ENCODE measurements at regions not wholly inside any gene's neighbourhood (a gene's known extent, or its start where the extent isn't known, plus 50 kb on each side); places are given as distances from the start of the nearest gene placed in this dataset.

GRCh38 chrX:113919387-113919786 is 664.5 kb upstream of the HTR2C start:
- no peak for TF ChIP-seq CTCF (IDR thresholded peaks at IDR 0.05; ENCODE audit: borderline replicate concordance, extremely low read depth, low read length, poor library complexity, severe bottlenecking)
- no peak for TF ChIP-seq EZH2 (IDR thresholded peaks at IDR 0.05; ENCODE audit: borderline replicate concordance, low read depth, low read length, severe bottlenecking)

All from DND-41 (cell line).